ENCODE measurements at regions not wholly inside any gene's neighbourhood (a gene's known extent, or its start where the extent isn't known, plus 50 kb on each side); places are given as distances from the start of the nearest gene placed in this dataset.
A peak's percentile ranks its signal among the peaks of the same experiment; 100 is the strongest.
"Not testable (repeated sequence)": the region's sequence is repeated elsewhere in the genome, so short reads cannot be mapped to it uniquely, and the experiment has no call there.

GRCh38 chr10:46802010-46802409 is 109.2 kb upstream of the PTPN20 start:
- DNase-seq (ENCODE audit: low spot score), result peak; percentile 5

- not testable (repeated sequence) for DNase-seq (ENCODE audit: low spot score)
Measured at GRCh38 chr10:46803082-46803481, 108.1 kb upstream of the PTPN20 start.

- not testable (repeated sequence) for DNase-seq (ENCODE audit: low spot score)
Measured at GRCh38 chr10:46810222-46810621, 101.0 kb upstream of the PTPN20 start.

- DNase-seq (ENCODE audit: low spot score), result not testable (repeated sequence)
Measured at GRCh38 chr10:46816126-46816525, 95.1 kb upstream of the PTPN20 start.

GRCh38 chr10:46840393-46841050 is 70.7 kb upstream of the PTPN20 start:
- DNase-seq (ENCODE audit: low spot score), result not testable (repeated sequence)

- not testable (repeated sequence) for DNase-seq (ENCODE audit: low spot score)
Measured at GRCh38 chr10:46841051-46841593, 70.1 kb upstream of the PTPN20 start.

- not testable (repeated sequence) for DNase-seq (ENCODE audit: low spot score)
Measured at GRCh38 chr10:46845194-46845593, 66.0 kb upstream of the PTPN20 start.

GRCh38 chr10:46845640-46846039 is 65.6 kb upstream of the PTPN20 start:
- not testable (repeated sequence) for DNase-seq (ENCODE audit: low spot score)

GRCh38 chr10:46860753-46861152 is 50.5 kb upstream of the PTPN20 start:
- not testable (repeated sequence) for DNase-seq (ENCODE audit: low spot score)
